H1 (cell line): ENCODE measurements at regions not wholly inside any gene's neighbourhood (a gene's known extent, or its start where the extent isn't known, plus 50 kb on each side); places are given as distances from the start of the nearest gene placed in this dataset.

Experiments
- CTCF ChIA-PET: fragments of 300-600 bp; sonication (Branson Sonifier 250); formaldehyde crosslinking; loops from one replicate; lab custom pipeline; 2021; ENCODE audit not compliant: partially characterized antibody; lab: Charles Lee
- POLR2A ChIA-PET: fragments of 300-600 bp; sonication (Branson Sonifier 250); formaldehyde crosslinking; loops from one replicate; lab custom pipeline; 2021; ENCODE audit warnings: inconsistent platforms; ENCODE audit not compliant: partially characterized antibody; lab: Charles Lee
- DNase-seq, 2 experiments: peaks; one replicate each; pipeline versions ENCODE4 v3.0.0 to v3.0.0-alpha.2; 2010 to 2022; ENCODE audit warnings: low spot score in 2 of 2, low read depth in 1 of 2, mixed read lengths in 1 of 2
- FAIRE-seq: peaks from 2 replicates; lab custom pipeline; 2011; peaks lifted over from hg19 to GRCh38; lab: Jason Lieb, UNC
- H2AFZ ChIP-seq: 2 replicates; pipeline ENCODE4 v1.8.1; 2012; ENCODE audit warnings: low read length, inconsistent platforms
- H2AK5ac ChIP-seq: 2 replicates; pipeline ENCODE4 v1.6.1; 2013; ENCODE audit warnings: low read depth, low read length
- H2BK120ac ChIP-seq: replicated peaks from 2 replicates; pipeline ENCODE3; 2013; ENCODE audit warnings: low read depth, low read length, inconsistent platforms
- H2BK12ac ChIP-seq: 2 replicates; pipeline ENCODE4 v1.6.1; 2013; ENCODE audit warnings: low read depth, low read length
- H2BK15ac ChIP-seq: 2 replicates; pipeline ENCODE4 v1.6.1; 2013; ENCODE audit warnings: low read length
- H2BK20ac ChIP-seq: 2 replicates; pipeline ENCODE4 v1.6.1; 2013; ENCODE audit warnings: low read length
- H2BK5ac ChIP-seq: 2 replicates; pipeline ENCODE4 v1.6.1; 2013; ENCODE audit warnings: low read depth, low read length
- H3K14ac ChIP-seq: 2 replicates; pipeline ENCODE4 v1.6.1; 2013; ENCODE audit warnings: inconsistent platforms; ENCODE audit not compliant: insufficient read length
- H3K18ac ChIP-seq: 2 replicates; pipeline ENCODE4 v1.6.1; 2013; ENCODE audit warnings: low read length; ENCODE audit errors: extremely low read depth
- H3K23ac ChIP-seq: 2 replicates; pipeline ENCODE4 v1.6.1; 2013; ENCODE audit warnings: inconsistent platforms; ENCODE audit not compliant: insufficient read length
- H3K23me2 ChIP-seq: 2 replicates; pipeline ENCODE4 v1.6.1; 2013; ENCODE audit warnings: low read depth, low read length
- H3K27ac ChIP-seq: 2 replicates; pipeline ENCODE4 v1.6.1; 2011; ENCODE audit warnings: low read depth, low read length, inconsistent platforms
- H3K27me3 ChIP-seq, 4 experiments: replicated peaks in 1 of 4; 1 replicate in 1 of 4; 2 replicates in 3 of 4; pipeline versions ENCODE4 v1.6.1 to v1.8.1; 2011 to 2013; ENCODE audit warnings: low read length in 3 of 4, mild to moderate bottlenecking in 3 of 4, inconsistent platforms in 2 of 4, mixed read lengths in 2 of 4, moderate library complexity in 1 of 4; ENCODE audit not compliant: control insufficient read depth in 3 of 4, insufficient read depth in 3 of 4; ENCODE audit errors: extremely low read depth in 1 of 4
- H3K36me3 ChIP-seq, 4 experiments: 2 replicates each; pipeline versions ENCODE4 v1.6.1 to v1.8.1; 2011 to 2013; ENCODE audit warnings: mild to moderate bottlenecking in 4 of 4, low read length in 3 of 4, moderate library complexity in 2 of 4, control low read depth in 1 of 4, inconsistent platforms in 1 of 4; ENCODE audit not compliant: insufficient read depth in 4 of 4, control insufficient read depth in 2 of 4
- H3K4ac ChIP-seq: replicated peaks from 2 replicates; pipeline ENCODE3; 2013; ENCODE audit warnings: low read length, low read depth, mixed read lengths, inconsistent platforms; ENCODE audit not compliant: insufficient read length
- H3K4me1 ChIP-seq, 4 experiments: replicated peaks in 1 of 4; 1 replicate in 1 of 4; 2 replicates in 3 of 4; pipeline versions ENCODE4 v1.6.1 to v1.8.1; 2011 to 2013; ENCODE audit warnings: low read length in 3 of 4, inconsistent platforms in 2 of 4, mixed read lengths in 1 of 4; ENCODE audit not compliant: insufficient read depth in 4 of 4, control insufficient read depth in 3 of 4
- H3K4me2 ChIP-seq, 2 experiments: 2 replicates each; pipeline versions ENCODE4 v1.6.1 to v1.8.1; 2011 to 2013; ENCODE audit warnings: low read depth in 2 of 2, low read length in 2 of 2, control low read depth in 1 of 2, inconsistent platforms in 1 of 2, mild to moderate bottlenecking in 1 of 2; ENCODE audit not compliant: insufficient read depth in 1 of 2
- H3K4me3 ChIP-seq, 4 experiments: fragments of 200-600, 300-600 bp in 1 of 4; sonication (generic), shearing (Covaris generic), sonication (Bioruptor Twin) in 1 of 4; 2 replicates each; pipeline versions ENCODE4 v1.5.1 to v1.8.1; 2011 to 2016; ENCODE audit warnings: low read length in 4 of 4, low read depth in 3 of 4, control low read depth in 2 of 4, inconsistent platforms in 2 of 4, mild to moderate bottlenecking in 2 of 4, mixed read lengths in 1 of 4, moderate library complexity in 1 of 4; ENCODE audit not compliant: insufficient read depth in 2 of 4; ENCODE audit errors: extremely low read depth in 1 of 4
- H3K56ac ChIP-seq: replicated peaks from 2 replicates; pipeline ENCODE3; 2013; ENCODE audit warnings: low read depth, mild to moderate bottlenecking, mixed read lengths, low read length, inconsistent platforms; ENCODE audit not compliant: insufficient read length
- H3K79me1 ChIP-seq: 2 replicates; pipeline ENCODE4 v1.6.1; 2013; ENCODE audit warnings: low read depth, low read length, control low read depth
- H3K79me2 ChIP-seq, 2 experiments: 2 replicates each; pipeline versions ENCODE4 v1.6.1 to v1.8.1; 2012 to 2013; ENCODE audit warnings: low read length in 2 of 2, mild to moderate bottlenecking in 2 of 2, inconsistent platforms in 1 of 2; ENCODE audit not compliant: insufficient read depth in 2 of 2, control insufficient read depth in 1 of 2
- H3K9ac ChIP-seq, 4 experiments: replicated peaks in 1 of 4; 1 replicate in 1 of 4; 2 replicates in 3 of 4; pipeline versions ENCODE4 v1.6.1 to v1.8.1; 2011 to 2013; ENCODE audit warnings: low read depth in 3 of 4, low read length in 3 of 4, control low read depth in 2 of 4, mild to moderate bottlenecking in 2 of 4, moderate library complexity in 2 of 4, inconsistent platforms in 1 of 4; ENCODE audit errors: extremely low read depth in 1 of 4
- H3K9me3 ChIP-seq, 2 experiments: 2 replicates each; pipeline versions ENCODE4 v1.6.1 to v1.8.1; 2012 to 2013; ENCODE audit warnings: mild to moderate bottlenecking in 2 of 2, moderate library complexity in 2 of 2, control low read depth in 1 of 2, inconsistent platforms in 1 of 2, low read depth in 1 of 2, low read length in 1 of 2, mixed read lengths in 1 of 2; ENCODE audit not compliant: insufficient read depth in 2 of 2
- H4K20me1 ChIP-seq, 2 experiments: replicated peaks in 1 of 2; 2 replicates each; pipeline versions ENCODE3 to v1.8.1; 2011 to 2013; ENCODE audit warnings: inconsistent platforms in 2 of 2, low read length in 2 of 2, mild to moderate bottlenecking in 1 of 2; ENCODE audit not compliant: insufficient read depth in 2 of 2, control insufficient read depth in 1 of 2
- H4K5ac ChIP-seq: 2 replicates; pipeline ENCODE4 v1.6.1; 2013; ENCODE audit warnings: low read length, low read depth, mixed read lengths, inconsistent platforms; ENCODE audit not compliant: insufficient read length
- H4K8ac ChIP-seq: 2 replicates; pipeline ENCODE4 v1.8.0; 2013; ENCODE audit warnings: mild to moderate bottlenecking, moderate library complexity, low read length, inconsistent platforms; ENCODE audit not compliant: insufficient read depth; ENCODE audit errors: extremely low read depth
- H4K91ac ChIP-seq: replicated peaks from 2 replicates; pipeline ENCODE3; 2013; ENCODE audit warnings: low read length, mixed read lengths, inconsistent platforms; ENCODE audit not compliant: insufficient read length
- CREB1 ChIP-seq: IDR thresholded peaks from 2 replicates; pipeline ENCODE4 v1.6.1; 2012; ENCODE audit warnings: inconsistent platforms
- RFX5 ChIP-seq: IDR thresholded peaks from 2 replicates; pipeline ENCODE4 v1.6.1; 2011; ENCODE audit warnings: low read depth, low read length, improper control_type of control experiment, borderline replicate concordance
- SP2 ChIP-seq: IDR thresholded peaks from 2 replicates; pipeline ENCODE4 v1.6.1; 2012; ENCODE audit warnings: mild to moderate bottlenecking, low read length, inconsistent platforms
- SP4 ChIP-seq: IDR thresholded peaks from 2 replicates; pipeline ENCODE4 v1.6.1; 2012; ENCODE audit warnings: low read length, inconsistent platforms
- SRF ChIP-seq: IDR thresholded peaks from 2 replicates; pipeline ENCODE4 v1.6.1; 2011; ENCODE audit warnings: mild to moderate bottlenecking, low read depth, low read length, moderate library complexity
- WGBS, 2 experiments: shearing (Covaris generic) in 1 of 2; methylation state at CpG; one replicate each; pipeline versions ENCODE4 v1.1.6 to v1.1.7; 2013 to 2015; ENCODE audit warnings: low lambda C conversion rate in 2 of 2, mixed read lengths in 2 of 2, inconsistent platforms in 1 of 2, low coverage in 1 of 2, missing lambda C conversion rate in 1 of 2; ENCODE audit not compliant: insufficient replicate concordance in 2 of 2, insufficient coverage in 1 of 2, insufficient read length in 1 of 2; ENCODE audit errors: extremely low coverage in 1 of 2, missing lambda C conversion rate in 1 of 2; 5-methylcytosine and 5-hydroxymethylcytosine counted together

- H3K18ac ChIP-seq, result no peak overlapping the region
- H2BK5ac ChIP-seq, result no peak overlapping the region
- H4K20me1 ChIP-seq, result no peaks in the 10 kb centered on the region
- H2BK15ac ChIP-seq, result no peak overlapping the region
- H2BK120ac ChIP-seq, result no peak overlapping the region
- H3K14ac ChIP-seq, result no peak overlapping the region
- no peaks in the 10 kb centered on the region for H3K79me2 ChIP-seq
- H2BK12ac ChIP-seq, result no peak overlapping the region
- no peak overlapping the region for H3K56ac ChIP-seq
- no peak overlapping the region for H2AK5ac ChIP-seq
- H3K4me1 ChIP-seq, result no peaks in the 10 kb centered on the region
- POLR2A ChIA-PET, result no interaction called here
- H3K4ac ChIP-seq, result no peak overlapping the region
- no peak overlapping the region for H3K9ac ChIP-seq
- H3K4me2 ChIP-seq, result no peak overlapping the region
- WGBS, 2 experiments, result 98% methylated on average over 3 of the region's 3 CpGs; no CpG with 5 or more reads in 1 of the 2 experiments
- H3K79me1 ChIP-seq, result no peaks in the 10 kb centered on the region
- no peaks in the 10 kb centered on the region for H3K23me2 ChIP-seq
- CTCF ChIA-PET, result no interaction called here
- H3K27ac ChIP-seq, result no peak overlapping the region
- no peak overlapping the region for H3K4me3 ChIP-seq
- DNase-seq, result no peak
- no peaks in the 10 kb centered on the region for H3K36me3 ChIP-seq
- H2AFZ ChIP-seq, result no peak overlapping the region
- H4K5ac ChIP-seq, result no peak overlapping the region
- no peak overlapping the region for H2BK20ac ChIP-seq
- H3K9me3 ChIP-seq, result no peaks in the 10 kb centered on the region
- no peak overlapping the region for H3K23ac ChIP-seq
- H4K8ac ChIP-seq, result no peak overlapping the region
- FAIRE-seq, result no peak
- H3K27me3 ChIP-seq, result no peaks in the 10 kb centered on the region
- H4K91ac ChIP-seq, result no peak overlapping the region
- TF ChIP-seq CREB1 (no peak), SP2 (no peak), RFX5 (no peak), SRF (no peak), SP4 (no peak)
Measured at GRCh38 chr2:145792745-145793144, 1272.8 kb upstream of the ZEB2 start.
